NCI-H1417 treated with DMSO at 0.1 percent for 48 hours (cell line): ENCODE measurements at regions not wholly inside any gene's neighbourhood (a gene's known extent, or its start where the extent isn't known, plus 50 kb on each side); places are given as distances from the start of the nearest gene placed in this dataset.

Experiments used
- DNase-seq: peaks from one replicate; lab custom pipeline; 2025; lab: John Stamatoyannopoulos, UW

DNA sequence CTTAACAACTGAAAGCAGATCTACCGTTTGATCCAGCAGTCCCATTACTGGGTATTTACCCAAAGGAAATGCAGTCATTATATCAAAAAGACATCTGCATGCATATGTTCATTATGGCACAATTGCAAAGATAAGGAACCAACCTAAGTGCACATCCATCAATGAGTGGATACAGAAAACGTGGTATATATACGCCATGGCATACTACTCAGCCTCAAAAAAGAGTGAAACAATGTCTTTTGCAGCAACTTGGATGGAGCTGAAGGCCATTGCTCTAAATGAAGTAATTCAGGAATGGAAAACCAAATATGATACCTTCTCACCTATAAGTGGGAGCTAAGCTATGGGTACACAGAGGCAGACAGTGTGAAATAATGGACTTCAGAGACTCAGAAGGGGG is 169.3 kb downstream of the ZBTB18 start:
- DNase-seq = no peak

DNA sequence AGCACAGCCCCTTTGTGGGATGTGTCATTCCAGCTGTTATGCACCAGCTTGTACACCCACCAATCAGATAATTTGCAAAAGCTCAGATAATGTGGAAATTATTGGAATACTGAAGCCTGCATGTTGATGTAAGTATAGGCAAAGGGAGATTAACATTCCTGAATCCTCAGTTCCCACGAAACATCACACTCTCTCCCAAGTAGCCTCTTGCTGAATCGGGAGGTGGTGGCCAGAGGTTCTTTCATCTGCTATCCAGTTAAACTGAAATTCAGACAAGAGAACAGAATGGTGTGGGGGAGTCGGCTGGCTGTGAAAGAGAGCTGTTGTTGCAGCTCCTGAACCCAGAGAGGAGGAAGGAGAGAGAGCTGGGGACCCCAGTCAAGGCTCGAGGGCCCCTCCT is 170.9 kb downstream of the ZBTB18 start:
- no peak for DNase-seq

DNA sequence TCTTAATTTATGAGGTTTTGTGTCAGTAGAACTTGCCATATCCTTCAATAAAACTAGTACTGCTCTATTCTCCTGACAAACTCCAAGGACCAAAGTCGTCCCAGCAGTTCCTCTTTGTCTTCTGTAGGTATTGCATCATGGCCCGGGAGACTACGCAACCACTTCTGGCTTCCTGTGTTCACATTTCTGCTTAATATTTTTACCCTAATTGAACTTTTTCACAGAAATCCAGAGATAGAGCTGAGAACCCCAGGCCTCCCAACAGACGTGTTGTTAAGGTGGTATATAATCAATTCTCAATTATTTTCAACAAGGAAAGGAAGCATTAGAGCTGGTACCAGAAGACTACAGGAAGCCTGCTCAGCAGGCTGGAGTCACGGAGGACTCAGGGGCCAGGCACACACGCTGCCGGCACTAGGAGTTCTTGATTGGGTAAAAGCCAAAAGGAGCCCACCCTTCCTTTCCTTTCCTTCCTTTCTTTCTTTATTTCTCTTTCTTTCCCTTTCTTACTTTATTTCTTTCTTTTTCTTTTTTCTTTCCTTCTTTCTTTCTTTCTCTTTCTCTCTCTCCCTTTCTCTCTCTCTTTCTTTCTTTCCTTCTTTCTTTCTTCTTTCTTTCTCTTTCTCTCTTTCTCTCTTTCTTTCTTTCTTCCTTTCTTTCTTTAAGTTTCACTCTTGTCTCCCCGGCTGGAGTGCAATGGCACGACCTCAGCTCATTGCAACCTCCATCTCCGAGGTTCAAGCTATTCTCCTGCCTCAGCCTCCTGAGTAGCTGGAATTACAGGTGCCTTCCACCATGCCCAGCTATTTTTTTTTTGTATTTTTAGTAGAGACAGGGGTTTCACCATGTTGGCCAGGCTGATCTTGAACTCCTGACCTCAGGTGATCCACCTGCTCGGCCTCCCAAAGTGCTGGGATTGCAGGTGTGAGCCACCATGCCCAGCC is 173.7 kb downstream of the ZBTB18 start:
- DNase-seq = no peak

DNA sequence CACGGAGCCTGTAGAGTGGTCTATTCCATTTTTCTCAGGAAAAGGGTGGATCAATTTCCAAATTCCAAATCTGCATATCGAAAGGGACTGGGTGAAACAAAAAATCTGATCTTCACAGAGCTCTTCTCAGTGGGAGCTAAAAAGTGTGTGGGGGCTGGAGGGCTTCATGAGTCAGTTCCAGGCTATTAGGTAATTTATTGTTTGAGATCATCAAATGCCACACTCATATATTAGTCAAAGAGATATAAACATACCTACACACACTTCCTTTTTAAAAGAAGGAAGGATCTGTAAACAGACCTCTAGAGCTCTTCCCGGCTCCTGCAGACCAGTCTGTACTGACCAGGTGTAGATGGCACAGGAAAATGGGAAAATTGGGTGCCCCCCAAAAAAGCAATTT is 175.4 kb downstream of the ZBTB18 start:
- DNase-seq = no peak

DNA sequence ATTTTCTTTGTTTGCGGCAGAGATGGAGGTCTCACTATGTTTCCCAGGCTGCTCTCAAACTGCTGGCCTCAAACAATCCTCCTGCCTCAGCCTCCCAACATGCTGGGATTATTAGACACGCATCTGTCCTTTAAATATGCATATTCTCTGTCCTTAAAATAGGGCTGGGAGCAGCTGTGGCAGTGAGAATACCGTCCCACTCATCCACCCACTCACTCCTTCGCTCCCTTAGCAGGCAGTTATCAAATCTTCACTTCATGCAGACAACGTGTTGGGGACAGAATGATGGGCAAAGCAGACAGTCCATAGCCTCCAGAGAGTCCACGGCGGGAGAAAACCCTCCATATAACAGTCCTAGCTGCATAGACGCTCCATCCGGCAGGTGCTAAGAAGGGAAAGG is 179.4 kb downstream of the ZBTB18 start:
- no peak for DNase-seq

DNA sequence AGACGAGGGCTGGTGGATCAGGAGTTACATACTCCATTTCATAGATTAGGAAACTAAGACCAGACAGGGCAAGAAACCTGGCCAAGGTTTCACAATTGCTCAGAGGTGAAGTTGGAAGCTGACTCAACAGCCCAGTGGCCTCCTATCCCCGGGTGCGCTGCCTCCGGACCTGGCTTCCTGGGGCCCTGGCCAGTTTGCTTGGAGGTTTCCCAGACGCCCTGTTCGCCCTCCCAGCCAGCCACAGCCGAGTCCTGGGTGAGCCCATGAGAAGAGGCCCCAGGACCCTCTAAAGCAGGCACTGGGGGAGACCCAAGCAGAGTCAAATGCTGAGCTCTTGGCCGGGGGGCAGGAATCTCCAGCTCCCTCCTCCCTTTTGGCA is 180.1 kb downstream of the ZBTB18 start:
- no peak for DNase-seq

DNA sequence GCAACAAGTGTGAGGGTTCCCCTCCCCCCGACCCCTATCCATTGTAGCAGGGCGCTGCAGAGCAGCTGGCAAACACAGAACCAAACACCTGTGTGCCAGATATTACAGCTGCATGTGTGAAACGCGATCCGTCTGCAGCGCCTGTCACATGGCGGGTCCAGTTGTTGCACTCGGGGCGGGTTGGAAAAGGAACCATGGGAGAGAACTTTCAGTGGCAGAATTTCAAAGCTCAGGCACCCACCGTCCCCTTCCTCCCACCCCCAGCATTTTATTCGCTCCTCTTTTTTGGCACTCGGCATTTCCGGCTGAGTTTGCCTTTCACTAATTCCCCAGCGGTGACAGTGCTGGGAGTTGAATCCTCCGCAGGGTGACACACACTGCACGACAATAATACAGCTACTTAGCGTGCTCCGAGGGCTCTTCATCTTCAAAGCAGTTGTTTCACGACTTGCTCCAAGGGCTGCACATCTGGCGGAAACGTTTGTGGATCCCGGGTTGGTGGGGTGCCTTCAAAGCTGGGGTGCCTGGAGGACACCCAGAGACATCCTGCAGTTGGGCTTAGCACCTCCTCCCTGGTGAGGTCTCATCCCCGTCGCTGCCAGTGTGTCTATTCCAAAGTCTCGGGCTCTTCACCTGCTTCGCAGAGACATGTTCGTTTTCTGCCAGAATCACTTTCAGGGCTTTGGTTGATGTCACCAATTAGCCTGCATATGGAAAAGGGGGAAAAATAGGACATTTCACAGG is 180.7 kb downstream of the ZBTB18 start:
- DNase-seq = no peak

DNA sequence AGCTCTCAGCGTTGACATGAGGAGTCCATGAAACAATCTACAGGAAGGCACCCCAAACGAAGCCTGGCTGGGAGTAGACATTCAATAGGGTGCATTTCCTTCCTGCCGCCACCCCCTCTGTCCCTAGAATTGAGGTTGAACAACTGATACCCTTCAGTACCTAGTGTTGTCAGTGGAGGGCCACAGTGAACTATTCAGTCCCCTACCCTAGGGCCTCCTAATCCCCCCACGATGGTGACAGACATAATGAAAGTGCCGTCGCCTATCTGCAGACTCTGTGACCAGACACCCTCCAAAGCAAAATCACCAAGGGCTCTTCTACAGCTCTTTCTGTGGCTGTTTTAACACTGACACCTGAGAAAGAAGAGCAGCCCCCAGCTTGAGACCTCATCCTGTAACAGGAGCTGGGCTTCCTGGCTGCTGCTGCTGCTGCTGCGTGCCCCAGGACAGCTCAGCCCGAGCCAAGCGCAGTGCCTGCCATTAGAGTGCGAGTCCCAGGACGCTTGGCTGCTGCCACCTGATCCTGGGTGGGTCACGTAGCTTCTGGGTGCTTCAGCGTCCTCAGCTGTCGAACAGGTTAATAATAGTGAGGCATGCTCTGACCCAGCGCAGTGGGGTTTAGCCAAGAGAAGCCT is 183.0 kb downstream of the ZBTB18 start:
- no peak for DNase-seq

DNA sequence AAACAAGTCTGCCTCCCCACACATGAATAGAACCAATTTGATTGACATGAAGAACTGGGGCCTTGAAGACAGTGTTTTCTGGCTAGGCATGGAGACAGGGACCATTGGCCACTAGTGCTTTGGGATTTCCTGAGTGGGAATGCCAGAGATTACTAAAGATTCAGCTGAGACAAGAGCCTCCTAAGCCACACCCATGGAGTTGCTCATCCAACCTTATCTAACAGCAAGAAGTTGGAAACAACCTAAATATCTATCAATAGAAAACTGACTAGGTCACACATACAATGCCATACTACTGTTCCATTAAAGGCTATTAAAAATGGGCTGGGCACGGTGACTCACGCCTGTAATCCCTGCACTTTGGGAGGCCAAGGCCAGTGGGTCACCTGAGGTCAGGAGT is 184.1 kb downstream of the ZBTB18 start:
- no peak for DNase-seq

DNA sequence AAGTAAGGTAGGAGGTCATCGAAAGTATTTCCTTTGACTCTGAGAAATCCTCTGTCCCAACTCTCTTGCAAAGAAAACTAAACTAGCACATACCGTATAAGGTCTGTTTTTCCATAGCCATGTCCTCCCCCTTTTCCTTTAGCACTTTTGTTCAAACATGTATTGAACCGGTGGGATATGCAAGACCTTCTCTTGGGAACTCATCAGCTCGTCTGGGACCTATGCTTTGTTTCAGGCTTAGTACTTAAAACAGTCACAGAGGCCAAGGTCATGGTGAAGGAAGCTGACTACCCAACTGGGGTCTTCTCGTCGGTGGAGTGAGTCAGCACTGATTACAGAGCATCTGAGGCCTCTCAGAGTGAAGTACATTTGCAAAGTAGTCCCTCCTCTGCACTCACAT is 185.0 kb downstream of the ZBTB18 start:
- no peak for DNase-seq

DNA sequence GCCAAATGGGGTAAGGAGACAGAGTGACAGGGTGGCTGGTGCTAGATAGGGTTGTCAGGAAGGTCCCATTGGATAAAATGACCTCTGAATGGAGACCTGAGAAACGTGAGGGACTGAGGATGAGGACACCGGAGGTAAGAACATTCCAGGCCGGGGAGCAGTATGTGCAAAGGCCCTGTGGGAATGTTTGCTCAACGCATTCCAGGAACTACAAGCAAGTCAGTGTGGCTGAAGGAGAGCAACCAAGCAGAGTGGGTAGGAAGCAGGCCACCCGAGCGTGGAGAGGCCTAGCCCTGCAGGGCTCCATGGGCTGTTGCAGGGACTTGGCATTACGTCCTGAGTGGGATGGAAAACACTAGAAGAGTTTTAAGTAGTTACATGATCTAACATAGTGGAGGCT is 185.6 kb downstream of the ZBTB18 start:
- no peak for DNase-seq

DNA sequence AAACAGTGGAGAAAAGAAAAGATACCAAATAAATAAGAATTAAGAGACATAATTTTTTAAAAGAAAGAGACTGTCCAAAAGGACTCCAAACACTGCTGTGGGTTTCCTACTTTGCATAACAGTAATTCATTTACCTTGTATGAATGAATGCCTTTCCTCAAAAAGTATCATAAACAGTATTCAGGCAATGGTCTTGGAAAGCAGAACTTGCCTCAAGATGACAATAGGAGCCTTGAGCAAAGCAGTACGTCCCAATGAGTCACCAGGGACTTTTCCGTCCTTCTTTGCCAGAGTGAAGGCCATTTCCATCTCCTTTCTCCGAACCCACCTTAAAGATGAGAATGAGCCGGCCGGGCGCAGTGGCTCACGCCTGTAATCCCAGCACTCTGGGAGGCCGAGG is 186.4 kb downstream of the ZBTB18 start:
- no peak for DNase-seq

DNA sequence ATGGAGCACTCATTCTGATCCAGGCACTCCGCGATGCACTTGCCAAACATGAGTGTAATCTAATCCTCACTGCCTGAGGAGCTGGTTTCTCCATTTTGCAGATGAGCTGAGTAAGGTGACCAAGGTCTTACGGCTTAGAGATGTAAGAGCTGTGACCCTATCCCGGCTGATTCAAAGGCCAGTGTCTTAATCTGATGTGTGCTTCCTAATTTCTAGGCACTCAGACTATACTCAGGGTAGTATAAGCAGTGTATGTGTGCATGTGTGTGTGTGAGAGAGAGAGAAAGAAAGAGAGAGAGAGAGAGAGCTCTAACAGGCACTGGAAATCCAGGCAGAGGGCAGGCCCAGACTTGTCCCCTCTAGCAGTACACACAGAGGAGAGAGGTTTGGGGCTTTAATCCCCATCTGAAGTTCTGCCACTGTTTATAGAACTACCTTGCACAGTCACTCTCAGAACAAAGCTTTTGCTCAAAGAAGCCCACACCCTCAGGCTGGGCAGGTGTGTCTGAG is 188.2 kb downstream of the ZBTB18 start:
- no peak for DNase-seq

DNA sequence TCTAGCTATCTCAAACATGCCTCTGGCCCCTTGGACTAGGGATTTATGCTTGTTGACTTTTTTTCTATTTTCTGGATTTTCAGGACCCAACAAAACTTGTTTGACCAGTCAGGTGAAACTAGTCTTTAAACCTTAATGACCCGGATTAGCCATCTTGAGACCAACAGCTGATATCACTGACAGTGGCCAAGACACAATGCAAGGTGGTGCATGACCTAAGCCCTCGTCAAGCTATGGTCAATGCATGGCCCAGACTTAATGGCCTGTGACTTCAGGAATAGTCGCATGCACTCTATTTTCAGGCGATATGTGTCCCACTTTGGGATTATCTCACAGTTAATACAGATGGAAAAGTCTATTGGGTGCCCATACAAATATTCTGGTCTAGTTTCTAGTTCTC is 190.4 kb downstream of the ZBTB18 start:
- DNase-seq = no peak

DNA sequence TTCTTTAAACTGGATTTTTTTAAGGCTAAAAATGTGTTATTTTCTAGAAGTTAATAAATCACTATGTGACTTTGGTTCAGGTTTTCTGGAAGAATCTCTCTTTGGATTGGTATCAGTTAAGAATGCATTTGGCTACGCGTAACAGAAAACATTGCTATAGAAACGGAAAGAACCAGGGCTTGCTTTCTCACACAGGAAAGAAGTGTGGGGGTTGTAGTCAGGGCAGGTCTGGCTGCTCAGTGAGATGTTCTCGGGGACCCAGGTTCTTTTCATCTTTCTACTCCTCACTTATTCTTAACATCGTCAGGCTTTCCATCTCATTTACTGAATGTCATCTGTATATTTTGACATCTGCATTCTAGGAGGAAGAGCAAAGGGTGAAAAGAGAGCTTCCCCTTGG is 191.4 kb downstream of the ZBTB18 start:
- DNase-seq = no peak

DNA sequence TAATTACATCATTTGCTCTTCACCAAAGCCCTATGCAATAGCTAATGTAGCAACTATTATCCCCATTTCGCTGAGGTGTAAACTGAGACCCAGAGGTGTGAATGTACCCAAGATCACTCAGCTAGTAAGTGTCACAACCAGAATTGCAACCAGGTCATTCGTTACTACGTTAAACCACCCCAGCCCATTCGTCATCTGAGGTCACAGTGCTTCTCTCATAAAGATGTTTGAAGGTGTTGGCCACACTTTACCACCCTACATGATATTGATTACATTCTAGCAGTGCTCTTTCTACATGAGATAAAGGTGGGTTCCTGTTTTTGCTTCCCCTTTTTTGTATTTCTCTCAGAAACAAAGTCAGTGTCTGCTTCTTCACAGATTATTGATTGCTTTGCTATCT is 195.3 kb downstream of the ZBTB18 start:
- DNase-seq = no peak

DNA sequence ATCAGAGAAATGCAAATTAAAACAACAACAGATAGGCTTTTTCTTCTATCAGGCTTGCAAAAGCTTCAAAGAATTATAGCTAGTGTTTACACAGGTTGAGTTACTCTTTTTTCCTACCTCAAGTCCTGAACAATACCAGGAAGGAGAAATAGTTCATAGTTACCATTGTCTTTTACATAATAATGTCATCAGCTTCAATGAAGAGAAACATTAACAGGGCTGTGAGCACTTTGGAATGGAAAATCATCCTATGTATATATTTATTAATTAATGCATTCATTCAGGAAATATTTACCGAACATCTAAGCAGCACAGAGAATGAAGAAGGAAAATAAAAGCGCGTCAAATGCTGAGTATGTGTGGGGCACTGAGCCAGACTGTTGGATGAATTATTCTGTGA is 197.3 kb downstream of the ZBTB18 start:
- DNase-seq = no peak

DNA sequence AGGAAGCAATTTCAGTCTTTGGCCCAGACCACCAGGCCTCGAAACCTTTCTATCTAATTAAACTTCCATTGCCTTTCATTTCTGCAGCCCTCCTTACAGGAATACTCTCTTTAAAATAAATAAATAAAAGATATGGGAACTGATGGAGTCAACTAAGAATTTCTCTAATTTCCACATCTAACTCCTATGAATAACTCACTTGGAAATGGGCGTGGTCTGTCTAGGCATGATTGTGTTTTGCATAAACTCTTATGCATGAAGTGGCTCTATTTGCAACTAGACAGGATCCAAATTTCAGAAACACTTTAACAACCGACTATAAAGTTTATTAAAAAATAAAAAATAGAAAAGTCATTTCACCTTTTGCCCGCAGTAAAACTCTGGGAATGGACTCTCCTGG is 199.5 kb downstream of the ADSS2 start:
- no peak for DNase-seq

DNA sequence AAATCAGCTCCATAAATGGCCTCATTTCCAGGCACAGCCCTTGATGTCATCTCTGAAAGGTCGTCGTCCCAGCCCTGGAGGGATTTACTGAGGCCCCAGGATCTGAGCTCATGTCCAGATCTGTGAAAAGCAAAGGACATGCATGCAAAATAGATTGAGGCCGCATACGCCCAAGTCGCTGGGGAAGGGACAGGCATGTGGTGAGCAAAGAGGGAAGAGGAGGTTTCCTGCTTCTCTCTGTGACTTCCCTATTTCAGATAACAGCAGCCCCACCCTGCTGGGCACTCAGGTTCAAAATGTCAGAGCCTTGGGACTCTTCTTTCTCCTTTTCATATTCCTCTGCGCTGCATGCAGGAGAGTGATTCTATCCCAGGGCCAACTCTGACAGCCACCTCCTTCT is 197.2 kb downstream of the ADSS2 start:
- DNase-seq = no peak

DNA sequence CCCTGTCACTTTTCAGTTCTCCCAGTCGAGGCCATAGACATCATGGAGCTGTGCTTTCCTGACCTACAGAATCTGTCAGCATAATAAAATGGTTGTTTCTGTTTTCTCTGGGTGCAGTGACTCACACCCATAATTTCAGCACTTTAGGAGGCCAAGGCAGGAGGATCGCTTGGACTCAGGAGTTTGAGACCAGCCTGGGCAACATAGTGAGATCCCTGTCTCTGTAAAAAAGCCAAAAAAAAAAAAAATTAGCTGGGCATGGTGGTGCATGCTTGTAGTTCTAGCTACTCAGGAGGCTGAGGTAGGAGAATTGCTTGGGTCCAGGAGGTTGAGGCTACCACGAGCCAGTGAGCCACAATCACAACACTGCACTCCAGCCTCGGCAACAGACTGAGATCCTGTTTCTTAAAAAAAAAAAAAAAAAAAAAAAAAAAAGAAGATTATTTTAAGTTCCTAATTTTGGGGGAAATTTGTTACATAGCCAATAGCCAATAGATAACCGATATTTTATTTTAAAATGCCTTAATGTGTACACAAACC is 196.2 kb downstream of the ADSS2 start:
- no peak for DNase-seq

DNA sequence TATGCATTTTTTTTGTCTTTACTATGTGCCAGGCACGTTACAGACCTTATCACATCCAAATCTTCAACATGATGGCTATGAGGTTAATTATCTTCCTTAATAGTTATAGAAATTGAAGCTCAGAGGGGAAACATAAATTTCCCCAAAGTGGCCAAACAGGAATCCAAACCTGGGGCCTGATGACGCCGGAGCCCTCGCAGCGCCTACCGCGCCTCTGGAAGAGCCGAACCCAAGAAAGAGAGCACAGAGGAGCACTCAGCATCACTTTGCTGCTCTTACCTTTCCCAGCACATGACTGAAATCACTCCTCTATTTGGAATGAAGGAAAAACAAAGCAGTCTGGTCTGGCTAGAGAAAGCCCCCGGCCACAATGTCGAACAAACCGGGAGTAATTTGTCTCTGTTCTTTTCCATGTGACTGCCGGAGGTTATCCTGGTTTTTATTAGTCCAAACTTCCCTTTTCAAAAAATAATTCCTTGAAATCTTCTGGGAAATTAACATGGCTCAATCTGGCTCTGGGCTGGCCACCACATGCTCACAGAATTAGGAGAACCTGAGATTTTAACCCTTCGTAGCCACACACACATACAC is 195.5 kb downstream of the ADSS2 start:
- no peak for DNase-seq

DNA sequence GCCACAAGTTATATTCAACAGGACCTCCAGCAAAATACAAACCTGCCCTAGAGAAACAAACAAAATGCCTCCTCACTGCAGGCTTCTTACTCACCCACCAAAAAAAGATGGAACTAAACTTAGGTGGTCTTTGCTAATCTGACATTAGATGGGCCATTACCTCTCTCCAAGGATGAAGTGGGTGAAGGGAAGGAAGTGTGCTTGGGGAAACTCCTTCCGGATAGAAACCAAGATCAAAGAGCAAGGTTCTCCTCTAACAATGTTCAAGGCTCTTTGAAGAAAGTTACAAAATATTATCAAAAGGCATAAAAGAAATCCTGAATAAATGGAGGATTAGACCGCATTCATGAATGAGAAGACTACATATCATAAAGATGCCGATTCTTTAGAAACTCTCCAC is 187.5 kb downstream of the ADSS2 start:
- DNase-seq = no peak
